Cardiac septum (tissue), 1 donor: ENCODE measurements at regions not wholly inside any gene's neighbourhood (a gene's known extent, or its start where the extent isn't known, plus 50 kb on each side); places are given as distances from the start of the nearest gene placed in this dataset.

Experiments used
- DNase-seq: peaks from one replicate; pipeline ENCODE4 v3.0.0-alpha.2; 2020; ENCODE audit warnings: low spot score
- intact Hi-C: fragments of 100-400 bp; cut with DNase I; formaldehyde crosslinking; loops from one replicate; pipeline ENCODE4 v1.14.0; 2022
- donor health status: DM: no; HTN: no; CAD: no.

- peak; percentile 20 for DNase-seq
- intact Hi-C loops = no loop called here
Observed at GRCh38 chr22:44442186-44442815, 55.7 kb downstream of the RTL6 start.

- peak; percentile 44 for DNase-seq
- intact Hi-C loops = no loop called here
Observed at GRCh38 chr22:44441401-44442185, 56.4 kb downstream of the RTL6 start.

- intact Hi-C loops = no loop called here
- peak; percentile 69 for DNase-seq
Observed at GRCh38 chr22:44440224-44441160, 57.5 kb downstream of the RTL6 start.

GRCh38 chr22:44439356-44440223 is 58.4 kb downstream of the RTL6 start:
- intact Hi-C loops = no loop called here
- peak; percentile 39 for DNase-seq

GRCh38 chr22:44438481-44439131 is 59.4 kb downstream of the RTL6 start:
- intact Hi-C loops = no loop called here
- DNase-seq = peak; percentile 61

- intact Hi-C loops = no loop called here
- peak; percentile 51 for DNase-seq
Observed at GRCh38 chr22:44438056-44438455, 60.0 kb downstream of the RTL6 start.

- intact Hi-C loops = no loop called here
- peak; percentile 71 for DNase-seq
Observed at GRCh38 chr22:44437216-44438055, 60.6 kb downstream of the RTL6 start.

GRCh38 chr22:44436736-44437135 is 61.3 kb downstream of the RTL6 start:
- intact Hi-C loops = no loop called here
- no peak for DNase-seq

- DNase-seq = peak; percentile 22
- intact Hi-C loops = no loop called here
Observed at GRCh38 chr22:44431256-44431655, 66.8 kb downstream of the RTL6 start.

- intact Hi-C loops = no loop called here
- peak; percentile 66 for DNase-seq
Observed at GRCh38 chr22:44430716-44431115, 67.3 kb downstream of the RTL6 start.

- intact Hi-C loops = no loop called here
- peak; percentile 66 for DNase-seq
Observed at GRCh38 chr22:44429941-44430587, 68.0 kb downstream of the RTL6 start.

GRCh38 chr22:44428941-44429830 is 68.8 kb downstream of the RTL6 start:
- peak; percentile 70 for DNase-seq
- intact Hi-C loops = no loop called here

- peak; percentile 46 for DNase-seq
- intact Hi-C loops = no loop called here
Observed at GRCh38 chr22:44427611-44428470, 70.2 kb downstream of the RTL6 start.

GRCh38 chr22:44426981-44427380 is 71.1 kb downstream of the RTL6 start:
- no peak for DNase-seq
- intact Hi-C loops = no loop called here

- intact Hi-C loops = no loop called here
- DNase-seq = peak; percentile 12
Observed at GRCh38 chr22:44425694-44426045, 72.4 kb downstream of the RTL6 start.
